Heart left ventricle (tissue), 16 donors: ENCODE measurements at regions not wholly inside any gene's neighbourhood (a gene's known extent, or its start where the extent isn't known, plus 50 kb on each side); places are given as distances from the start of the nearest gene placed in this dataset.
A peak's percentile ranks its signal among the peaks of the same experiment; 100 is the strongest.
"Not testable (repeated sequence)": the region's sequence is repeated elsewhere in the genome, so short reads cannot be mapped to it uniquely, and the experiment has no call there.

Experiments used
- ATAC-seq, 4 donors: fragments of 200-7000 bp; cut with Tn5 transposase; one replicate each; pipeline ENCODE4 v1.9.1; 2020 to 2022; ENCODE audit warnings: moderate library complexity in 4 of 4, mild to moderate bottlenecking in 3 of 4, moderate number of reproducible peaks in 1 of 4
- DNase-seq, 5 donors: peaks; one replicate each; pipeline ENCODE4 v3.0.0-alpha.2; 2020
- H3K27ac ChIP-seq, 12 donors: fragments of 200-600 bp; sonication (generic) in 4 of 12; one replicate each; pipeline versions ENCODE4 v1.5.0 to v1.8.0; 2016 to 2022; ENCODE audit warnings: mild to moderate bottlenecking in 2 of 12
- H3K27me3 ChIP-seq, 9 donors: fragments of 200-600 bp; sonication (generic) in 2 of 9; one replicate each; pipeline versions ENCODE4 v1.5.1 to v1.8.0; 2016 to 2022; ENCODE audit warnings: mild to moderate bottlenecking in 3 of 9
- H3K36me3 ChIP-seq, 9 donors: fragments of 200-600 bp; sonication (generic) in 2 of 9; one replicate each; pipeline versions ENCODE4 v1.5.0 to v1.8.0; 2018 to 2022; ENCODE audit warnings: mild to moderate bottlenecking in 2 of 9
- H3K4me1 ChIP-seq, 12 donors: fragments of 200-600 bp; sonication (generic) in 4 of 12; one replicate each; pipeline versions ENCODE4 v1.5.0 to v1.8.0; 2016 to 2022; ENCODE audit warnings: mild to moderate bottlenecking in 3 of 12
- H3K4me3 ChIP-seq, 12 donors: fragments of 200-600 bp; sonication (generic) in 4 of 12; one replicate each; pipeline versions ENCODE4 v1.5.0 to v1.8.0; 2017 to 2022; ENCODE audit warnings: mild to moderate bottlenecking in 9 of 12, moderate library complexity in 4 of 12
- H3K9me3 ChIP-seq, 12 donors: fragments of 200-600 bp; sonication (generic) in 4 of 12; one replicate each; pipeline versions ENCODE4 v1.5.0 to v1.8.0; 2016 to 2022; ENCODE audit warnings: mild to moderate bottlenecking in 1 of 12
- POLR2A ChIP-seq, 2 donors: fragments of 450-650 bp; IDR thresholded peaks; one replicate each; pipeline ENCODE4 v1.6.1; 2017; ENCODE audit warnings: antibody characterized with exemption in 2 of 2, mild to moderate bottlenecking in 2 of 2, moderate library complexity in 2 of 2
- WGBS, 4 donors: extraction: QIAGEN DNeasy Blood & Tissue Kit in 2 of 4; methylation state at CpG; one replicate each; pipeline versions ENCODE4 v1.1.5 to v1.1.7; 2013 to 2018; 5-methylcytosine and 5-hydroxymethylcytosine counted together
- intact Hi-C, 10 donors: fragments of 100-400 bp; cut with DNase I; formaldehyde crosslinking; loops; one replicate each; pipeline versions ENCODE4 v1.11.1 to v1.14.2; 2022
- TF ChIP-seq, protein P1 (sequence below), 12 donors: fragments of 200-600 bp; sonication (generic) in 4 of 12; IDR thresholded peaks; one replicate each; pipeline versions ENCODE4 v1.5.0 to v1.8.0; 2018 to 2022; ENCODE audit warnings: antibody characterized with exemption in 12 of 12, mild to moderate bottlenecking in 5 of 12
- donor health status: ischemic (EF 13 %, LVEDD 7.1; RV severe dilation, severe dysfunction).
- donor health status: healthy with polysubstance abuse.
- donor health status: DM: no; HTN: yes; CAD: no.
- donor health status: DM: no; HTN: no; CAD: no.
- donor health status: ischemic (EF 25% LVEDD 6.9; RV normal size, moderate dysfunction).
- donor health status: ischemic (EF 25% LVEDD 5.7; RV mildly dilated, moderate dysfunction).
- donor health status: healthy.
- donor health status: DM: yes; HTN: yes; CAD: no.
- donor health status: ischemic (EF 35%, LVEDD 5.7; RV mildly dilated, moderate dysfunction).
- donor health status: nonischemic (EF 11% LVEDD 7.7; RV severe dilation, severe dysfunction).
- donor health status: DM: yes; HTN: yes; CAD: no.
- donor health status: PGD.
- donor health status: ischemic (EF 29% LVEDD 5.4; RV normal size, mild dysfunction).
- donor health status: nonischemic (EF 23%, LVEDD 6.1; RV moderate dilation, normal function).

- Histone ChIP-seq H3K4me3 (no peak overlapping the region), H3K36me3 (no peaks in the 10 kb centered on the region), H3K4me1 (no peaks in the 10 kb centered on the region), H3K27me3 (peaks cover 0 to 12% (median 0%) of the 10 kb centered on the region in 9 donors), H3K27ac (no peak overlapping the region), H3K9me3 (no peaks in the 10 kb centered on the region)
- DNase-seq (no peak), ATAC-seq (no peak)
- intact Hi-C loops, result no loop called here
- 60 to 68% (median 66%) methylated on average over 8 of the region's 8 CpGs for WGBS, 4 donors
- TF ChIP-seq, protein P1, sequence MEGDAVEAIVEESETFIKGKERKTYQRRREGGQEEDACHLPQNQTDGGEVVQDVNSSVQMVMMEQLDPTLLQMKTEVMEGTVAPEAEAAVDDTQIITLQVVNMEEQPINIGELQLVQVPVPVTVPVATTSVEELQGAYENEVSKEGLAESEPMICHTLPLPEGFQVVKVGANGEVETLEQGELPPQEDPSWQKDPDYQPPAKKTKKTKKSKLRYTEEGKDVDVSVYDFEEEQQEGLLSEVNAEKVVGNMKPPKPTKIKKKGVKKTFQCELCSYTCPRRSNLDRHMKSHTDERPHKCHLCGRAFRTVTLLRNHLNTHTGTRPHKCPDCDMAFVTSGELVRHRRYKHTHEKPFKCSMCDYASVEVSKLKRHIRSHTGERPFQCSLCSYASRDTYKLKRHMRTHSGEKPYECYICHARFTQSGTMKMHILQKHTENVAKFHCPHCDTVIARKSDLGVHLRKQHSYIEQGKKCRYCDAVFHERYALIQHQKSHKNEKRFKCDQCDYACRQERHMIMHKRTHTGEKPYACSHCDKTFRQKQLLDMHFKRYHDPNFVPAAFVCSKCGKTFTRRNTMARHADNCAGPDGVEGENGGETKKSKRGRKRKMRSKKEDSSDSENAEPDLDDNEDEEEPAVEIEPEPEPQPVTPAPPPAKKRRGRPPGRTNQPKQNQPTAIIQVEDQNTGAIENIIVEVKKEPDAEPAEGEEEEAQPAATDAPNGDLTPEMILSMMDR (IDR thresholded peaks at IDR 0.05), result no peak
- no peak for TF ChIP-seq POLR2A (IDR thresholded peaks at IDR 0.05)
These were observed 154.0 kb upstream of the FOXK1 start for GRCh38 chr7:4527988-4528636.

- Histone ChIP-seq H3K9me3 (no peaks in the 10 kb centered on the region), H3K4me1 (no peaks in the 10 kb centered on the region), H3K27me3 (no peaks in the 10 kb centered on the region), H3K4me3 (no peak overlapping the region), H3K27ac (no peak overlapping the region), H3K36me3 (no peaks in the 10 kb centered on the region)
- TF ChIP-seq, protein P1 (IDR thresholded peaks at IDR 0.05), result no peak
- TF ChIP-seq POLR2A (IDR thresholded peaks at IDR 0.05), result no peak
- 56 to 65% (median 60%) methylated on average over 7 of the region's 7 CpGs for WGBS, 4 donors
- DNase-seq, result no peak
- intact Hi-C loops, result no loop called here
- no peak for ATAC-seq
These were observed 150.9 kb upstream of the FOXK1 start for GRCh38 chr7:4531236-4531635.

GRCh38 chr7:4533339-4533738, 148.8 kb upstream of the FOXK1 start:
- H3K27ac ChIP-seq, ATAC-seq, H3K36me3 ChIP-seq, H3K9me3 ChIP-seq, DNase-seq, H3K4me1 ChIP-seq, H3K27me3 ChIP-seq, H3K4me3 ChIP-seq, intact Hi-C loops: not testable (repeated sequence)
- 69 to 79% (median 70%) methylated on average over 12 of the region's 12 CpGs for WGBS, 4 donors

GRCh38 chr7:4549681-4550080, 132.4 kb upstream of the FOXK1 start:
- H3K36me3 ChIP-seq, result no peaks in the 10 kb centered on the region
- peaks cover 0 to 38% (median 24%) of the 10 kb centered on the region in 12 donors for H3K9me3 ChIP-seq
- H3K4me3 ChIP-seq, result no peak overlapping the region
- intact Hi-C loops, result no loop called here
- TF ChIP-seq, protein P1 (IDR thresholded peaks at IDR 0.05), result no peak
- no peak for TF ChIP-seq POLR2A (IDR thresholded peaks at IDR 0.05)
- peak; percentile 36 to 79 (median 44) for DNase-seq
- no peaks in the 10 kb centered on the region for H3K27me3 ChIP-seq
- H3K27ac ChIP-seq, result no peak overlapping the region
- 0 to 22% (median 9%) methylated on average over 1 of the region's 1 CpG for WGBS, 4 donors
- ATAC-seq, result peak; percentile 89 to 94 (median 93)
- peaks cover 0 to 4% (median 0%) of the 10 kb centered on the region in 12 donors for H3K4me1 ChIP-seq

DNA sequence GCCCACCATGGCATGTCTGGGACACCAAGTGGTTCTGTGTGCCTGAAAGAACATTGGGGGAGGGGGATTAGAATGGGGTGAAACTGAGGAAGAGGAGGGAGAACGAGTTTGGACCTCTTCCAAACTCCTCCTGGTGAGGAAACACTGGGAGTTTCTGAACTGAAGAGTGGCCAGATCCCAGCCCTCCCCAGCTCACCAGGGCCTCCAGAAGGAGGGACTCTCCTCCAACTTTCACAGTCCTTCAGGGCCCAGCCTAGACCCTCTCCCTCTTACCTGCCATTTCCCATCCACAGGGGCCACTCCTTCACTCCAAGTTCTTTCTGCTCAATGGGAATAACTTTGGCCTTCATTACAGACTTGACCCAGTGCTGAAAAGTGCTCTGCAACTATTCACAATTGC, 132.0 kb upstream of the FOXK1 start:
- TF ChIP-seq POLR2A (IDR thresholded peaks at IDR 0.05), result no peak
- TF ChIP-seq, protein P1 (IDR thresholded peaks at IDR 0.05), result no peak
- 18 to 28% (median 20%) methylated on average over 1 of the region's 1 CpG for WGBS, 4 donors
- Histone ChIP-seq H3K27me3 (no peaks in the 10 kb centered on the region), H3K36me3 (no peaks in the 10 kb centered on the region), H3K9me3 (peaks cover 0 to 42% (median 24%) of the 10 kb centered on the region in 12 donors), H3K4me1 (peaks cover 0 to 4% (median 0%) of the 10 kb centered on the region in 12 donors), H3K27ac (no peak overlapping the region), H3K4me3 (no peak overlapping the region)
- ATAC-seq (peak in 2 of 4 donors; percentile 32 to 39), DNase-seq (no peak)
- intact Hi-C loops, result no loop called here
